WTC11 (cell line): ENCODE measurements at regions not wholly inside any gene's neighbourhood (a gene's known extent, or its start where the extent isn't known, plus 50 kb on each side); places are given as distances from the start of the nearest gene placed in this dataset.

Source experiments
- ATAC-seq: fragments of 200-7000 bp; cut with Tn5 transposase; 2 replicates; pipeline ENCODE4 v1.10.0; 2021; ENCODE audit warnings: mild to moderate bottlenecking, moderate library complexity
- CTCF ChIA-PET: fragments of 300-600 bp; sonication (Branson Sonifier 250); formaldehyde crosslinking; loops from one replicate; lab custom pipeline; 2021; ENCODE audit warnings: antibody characterized with exemption; lab: Charles Lee
- POLR2A ChIA-PET: fragments of 350-600 bp; sonication (Branson Sonifier 250); formaldehyde crosslinking; loops from one replicate; lab custom pipeline; 2021; ENCODE audit warnings: antibody characterized with exemption; lab: Charles Lee
- DNase-seq: peaks from one replicate; pipeline ENCODE4 v3.0.0; 2021; ENCODE audit warnings: low spot score
- H3K27ac Mint-ChIP-seq: 2 replicates; pipeline ENCODE4 v1.8.0; 2021; ENCODE audit warnings: mixed read lengths
- H3K27me3 Mint-ChIP-seq: 2 replicates; pipeline ENCODE4 v1.8.0; 2021; ENCODE audit warnings: low read depth, mild to moderate bottlenecking, moderate library complexity, mixed read lengths
- H3K36me3 Mint-ChIP-seq: 2 replicates; pipeline ENCODE4 v1.8.0; 2021; ENCODE audit warnings: mixed read lengths
- H3K4me1 Mint-ChIP-seq: 2 replicates; pipeline ENCODE4 v1.8.0; 2022; ENCODE audit warnings: mixed read lengths
- H3K4me3 Mint-ChIP-seq: 2 replicates; pipeline ENCODE4 v1.8.0; 2021; ENCODE audit warnings: mild to moderate bottlenecking, moderate library complexity, mixed read lengths
- H3K9me3 Mint-ChIP-seq: 2 replicates; pipeline ENCODE4 v1.8.0; 2021; ENCODE audit warnings: mixed read lengths
- ATF1 ChIP-seq: sonication (generic); formaldehyde crosslinking; IDR thresholded peaks from 2 replicates; pipeline ENCODE4 v1.8.1; 2023; ENCODE audit warnings: mild to moderate bottlenecking, moderate library complexity, missing genetic modification reagents
- ELF4 ChIP-seq: sonication (generic); formaldehyde crosslinking; IDR thresholded peaks from 2 replicates; pipeline ENCODE4 v1.8.1; 2022; ENCODE audit warnings: low read depth, mild to moderate bottlenecking, moderate library complexity, missing genetic modification reagents
- FOXJ3 ChIP-seq: sonication (generic); formaldehyde crosslinking; IDR thresholded peaks from 2 replicates; pipeline ENCODE4 v1.9.0; 2021; ENCODE audit warnings: missing genetic modification reagents, mild to moderate bottlenecking, borderline replicate concordance
- FOXP1 ChIP-seq: sonication (generic); formaldehyde crosslinking; IDR thresholded peaks from 2 replicates; pipeline ENCODE4 v1.8.0; 2022; ENCODE audit warnings: missing genetic modification reagents, mild to moderate bottlenecking, moderate library complexity, borderline replicate concordance
- GABPB1 ChIP-seq: sonication (generic); formaldehyde crosslinking; IDR thresholded peaks from 2 replicates; pipeline ENCODE4 v1.8.1; 2023; ENCODE audit warnings: mild to moderate bottlenecking, missing genetic modification reagents
- GRHL2 ChIP-seq: fragments of 250-450 bp; sonication (Bioruptor Pico); IDR thresholded peaks from 2 replicates; pipeline ENCODE4 v1.8.0; 2022; ENCODE audit warnings: mild to moderate bottlenecking, moderate library complexity; ENCODE audit not compliant: insufficient replicate concordance, severe bottlenecking
- HMGA2 ChIP-seq: fragments of 250-450 bp; sonication (Bioruptor Pico); IDR thresholded peaks from 2 replicates; pipeline ENCODE4 v1.4.0; 2021; ENCODE audit warnings: mild to moderate bottlenecking, moderate library complexity
- NR1H2 ChIP-seq: sonication (generic); formaldehyde crosslinking; IDR thresholded peaks from 2 replicates; pipeline ENCODE4 v1.9.0; 2021; ENCODE audit warnings: mild to moderate bottlenecking, moderate library complexity, missing genetic modification reagents
- SOX15 ChIP-seq: fragments of 250-450 bp; sonication (Bioruptor Pico); IDR thresholded peaks from 2 replicates; pipeline ENCODE4 v1.9.0; 2021; ENCODE audit warnings: mild to moderate bottlenecking
- TEAD4 ChIP-seq: sonication (generic); formaldehyde crosslinking; IDR thresholded peaks from 2 replicates; pipeline ENCODE4 v1.8.0; 2022; ENCODE audit warnings: mild to moderate bottlenecking, missing genetic modification reagents
- ZNF138 ChIP-seq: sonication (generic); formaldehyde crosslinking; conservative IDR thresholded peaks from 2 replicates; pipeline ENCODE4 v1.8.1; 2022; ENCODE audit warnings: mild to moderate bottlenecking, moderate library complexity, missing genetic modification reagents
- ZNF263 ChIP-seq: sonication (generic); formaldehyde crosslinking; IDR thresholded peaks from 2 replicates; pipeline ENCODE4 v1.8.1; 2022; ENCODE audit warnings: low read depth, mild to moderate bottlenecking, moderate library complexity, missing genetic modification reagents
- ZNF396 ChIP-seq: fragments of 250-450 bp; sonication (Bioruptor Pico); IDR thresholded peaks from 2 replicates; pipeline ENCODE4 v1.8.0; 2021; ENCODE audit warnings: mild to moderate bottlenecking, moderate library complexity, borderline replicate concordance
- TF ChIP-seq, protein P1 (sequence below): sonication (generic); formaldehyde crosslinking; IDR thresholded peaks from 2 replicates; pipeline ENCODE4 v1.8.0; 2022; ENCODE audit warnings: mild to moderate bottlenecking, missing genetic modification reagents
- TF ChIP-seq, protein P2 (sequence below): sonication (generic); formaldehyde crosslinking; IDR thresholded peaks from 2 replicates; pipeline ENCODE4 v1.8.1; 2022; ENCODE audit warnings: mild to moderate bottlenecking, missing genetic modification reagents, moderate library complexity, borderline replicate concordance
- TF ChIP-seq, protein P3 (sequence below): sonication (generic); formaldehyde crosslinking; IDR thresholded peaks from 2 replicates; pipeline ENCODE4 v1.8.1; 2023; ENCODE audit warnings: mild to moderate bottlenecking, moderate library complexity, missing genetic modification reagents
- TF ChIP-seq, protein P4 (sequence below): fragments of 250-450 bp; sonication (Bioruptor Pico); IDR thresholded peaks from 2 replicates; pipeline ENCODE4 v1.9.0; 2021; ENCODE audit warnings: mild to moderate bottlenecking, borderline replicate concordance
- TF ChIP-seq, protein P5 (sequence below): sonication (generic); formaldehyde crosslinking; IDR thresholded peaks from 2 replicates; pipeline ENCODE4 v1.8.0; 2022; ENCODE audit warnings: mild to moderate bottlenecking, missing genetic modification reagents
- TF ChIP-seq, protein P6 (sequence below): sonication (generic); formaldehyde crosslinking; IDR thresholded peaks from 2 replicates; pipeline ENCODE4 v1.8.1; 2023; ENCODE audit warnings: mild to moderate bottlenecking, missing genetic modification reagents
- TF ChIP-seq, protein P7 (sequence below): sonication (generic); formaldehyde crosslinking; IDR thresholded peaks from 2 replicates; pipeline ENCODE4 v1.8.0; 2023; ENCODE audit warnings: mild to moderate bottlenecking, missing genetic modification reagents

DNA sequence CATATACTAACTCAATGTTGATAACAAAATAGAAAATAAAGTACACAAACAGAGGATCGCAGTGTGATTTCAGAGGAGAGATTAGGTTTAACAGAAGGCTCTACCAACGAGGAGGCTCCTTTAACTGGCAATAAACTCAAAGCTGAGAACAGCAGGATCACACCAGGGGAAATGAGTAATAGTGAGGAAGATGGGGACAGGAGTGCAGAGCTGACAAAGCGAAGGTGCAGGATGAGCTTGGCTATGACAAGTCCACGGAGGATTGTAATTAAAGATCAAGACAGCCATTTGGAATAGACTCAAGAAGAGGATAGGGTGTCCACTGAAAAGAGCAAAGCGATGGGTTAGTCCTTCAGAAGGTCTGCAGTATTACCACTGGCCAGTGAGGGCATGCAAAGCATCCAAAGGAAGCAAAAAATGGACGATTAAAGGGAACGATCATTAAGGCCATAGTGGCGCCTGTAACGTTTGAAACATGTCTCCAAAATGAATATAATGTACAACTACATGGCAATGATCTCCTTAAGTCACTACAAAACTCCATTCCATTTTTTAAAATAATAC, 85.3 kb downstream of the GRIN2B start:
- H3K27ac Mint-ChIP-seq, result no peak overlapping the region
- no peaks in the 10 kb centered on the region for H3K9me3 Mint-ChIP-seq
- CTCF ChIA-PET, result interaction anchor here (1.1 to 1.6 kb wide), 3 partner anchors 9 to 86 kb away, joined by 3 to 11 read pairs (median 6); no protein-coding TSS in a partner anchor
- H3K4me3 Mint-ChIP-seq, result no peak overlapping the region
- TF ChIP-seq, protein P1, sequence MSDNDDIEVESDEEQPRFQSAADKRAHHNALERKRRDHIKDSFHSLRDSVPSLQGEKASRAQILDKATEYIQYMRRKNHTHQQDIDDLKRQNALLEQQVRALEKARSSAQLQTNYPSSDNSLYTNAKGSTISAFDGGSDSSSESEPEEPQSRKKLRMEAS (CRISPR knock-in tag), result no peak
- TF ChIP-seq ZNF396 (CRISPR knock-in tag), result no peak
- TF ChIP-seq, protein P2, sequence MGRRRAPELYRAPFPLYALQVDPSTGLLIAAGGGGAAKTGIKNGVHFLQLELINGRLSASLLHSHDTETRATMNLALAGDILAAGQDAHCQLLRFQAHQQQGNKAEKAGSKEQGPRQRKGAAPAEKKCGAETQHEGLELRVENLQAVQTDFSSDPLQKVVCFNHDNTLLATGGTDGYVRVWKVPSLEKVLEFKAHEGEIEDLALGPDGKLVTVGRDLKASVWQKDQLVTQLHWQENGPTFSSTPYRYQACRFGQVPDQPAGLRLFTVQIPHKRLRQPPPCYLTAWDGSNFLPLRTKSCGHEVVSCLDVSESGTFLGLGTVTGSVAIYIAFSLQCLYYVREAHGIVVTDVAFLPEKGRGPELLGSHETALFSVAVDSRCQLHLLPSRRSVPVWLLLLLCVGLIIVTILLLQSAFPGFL (CRISPR knock-in tag), result no peak
- no peak for TF ChIP-seq GRHL2 (CRISPR knock-in tag)
- TF ChIP-seq, protein P3, sequence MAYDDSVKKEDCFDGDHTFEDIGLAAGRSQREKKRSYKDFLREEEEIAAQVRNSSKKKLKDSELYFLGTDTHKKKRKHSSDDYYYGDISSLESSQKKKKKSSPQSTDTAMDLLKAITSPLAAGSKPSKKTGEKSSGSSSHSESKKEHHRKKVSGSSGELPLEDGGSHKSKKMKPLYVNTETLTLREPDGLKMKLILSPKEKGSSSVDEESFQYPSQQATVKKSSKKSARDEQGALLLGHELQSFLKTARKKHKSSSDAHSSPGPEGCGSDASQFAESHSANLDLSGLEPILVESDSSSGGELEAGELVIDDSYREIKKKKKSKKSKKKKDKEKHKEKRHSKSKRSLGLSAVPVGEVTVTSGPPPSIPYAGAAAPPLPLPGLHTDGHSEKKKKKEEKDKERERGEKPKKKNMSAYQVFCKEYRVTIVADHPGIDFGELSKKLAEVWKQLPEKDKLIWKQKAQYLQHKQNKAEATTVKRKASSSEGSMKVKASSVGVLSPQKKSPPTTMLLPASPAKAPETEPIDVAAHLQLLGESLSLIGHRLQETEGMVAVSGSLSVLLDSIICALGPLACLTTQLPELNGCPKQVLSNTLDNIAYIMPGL (CRISPR knock-in tag), result no peak
- TF ChIP-seq SOX15 (CRISPR knock-in tag), result no peak
- no peak for TF ChIP-seq ELF4
- TF ChIP-seq NR1H2 (CRISPR knock-in tag), result no peak
- TF ChIP-seq, protein P4, sequence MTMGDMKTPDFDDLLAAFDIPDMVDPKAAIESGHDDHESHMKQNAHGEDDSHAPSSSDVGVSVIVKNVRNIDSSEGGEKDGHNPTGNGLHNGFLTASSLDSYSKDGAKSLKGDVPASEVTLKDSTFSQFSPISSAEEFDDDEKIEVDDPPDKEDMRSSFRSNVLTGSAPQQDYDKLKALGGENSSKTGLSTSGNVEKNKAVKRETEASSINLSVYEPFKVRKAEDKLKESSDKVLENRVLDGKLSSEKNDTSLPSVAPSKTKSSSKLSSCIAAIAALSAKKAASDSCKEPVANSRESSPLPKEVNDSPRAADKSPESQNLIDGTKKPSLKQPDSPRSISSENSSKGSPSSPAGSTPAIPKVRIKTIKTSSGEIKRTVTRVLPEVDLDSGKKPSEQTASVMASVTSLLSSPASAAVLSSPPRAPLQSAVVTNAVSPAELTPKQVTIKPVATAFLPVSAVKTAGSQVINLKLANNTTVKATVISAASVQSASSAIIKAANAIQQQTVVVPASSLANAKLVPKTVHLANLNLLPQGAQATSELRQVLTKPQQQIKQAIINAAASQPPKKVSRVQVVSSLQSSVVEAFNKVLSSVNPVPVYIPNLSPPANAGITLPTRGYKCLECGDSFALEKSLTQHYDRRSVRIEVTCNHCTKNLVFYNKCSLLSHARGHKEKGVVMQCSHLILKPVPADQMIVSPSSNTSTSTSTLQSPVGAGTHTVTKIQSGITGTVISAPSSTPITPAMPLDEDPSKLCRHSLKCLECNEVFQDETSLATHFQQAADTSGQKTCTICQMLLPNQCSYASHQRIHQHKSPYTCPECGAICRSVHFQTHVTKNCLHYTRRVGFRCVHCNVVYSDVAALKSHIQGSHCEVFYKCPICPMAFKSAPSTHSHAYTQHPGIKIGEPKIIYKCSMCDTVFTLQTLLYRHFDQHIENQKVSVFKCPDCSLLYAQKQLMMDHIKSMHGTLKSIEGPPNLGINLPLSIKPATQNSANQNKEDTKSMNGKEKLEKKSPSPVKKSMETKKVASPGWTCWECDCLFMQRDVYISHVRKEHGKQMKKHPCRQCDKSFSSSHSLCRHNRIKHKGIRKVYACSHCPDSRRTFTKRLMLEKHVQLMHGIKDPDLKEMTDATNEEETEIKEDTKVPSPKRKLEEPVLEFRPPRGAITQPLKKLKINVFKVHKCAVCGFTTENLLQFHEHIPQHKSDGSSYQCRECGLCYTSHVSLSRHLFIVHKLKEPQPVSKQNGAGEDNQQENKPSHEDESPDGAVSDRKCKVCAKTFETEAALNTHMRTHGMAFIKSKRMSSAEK (CRISPR knock-in tag), result no peak
- TF ChIP-seq ZNF138 (CRISPR knock-in tag), result no peak
- no peak for TF ChIP-seq GABPB1 (CRISPR knock-in tag)
- TF ChIP-seq, all 79 proteins: peak for 0
- DNase-seq (no peak), ATAC-seq (no peak)
- POLR2A ChIA-PET, result no interaction called here
- Mint-ChIP-seq H3K36me3 (no peaks in the 10 kb centered on the region), H3K4me1 (peaks cover 16% of the 10 kb centered on the region), H3K27me3 (no peaks in the 10 kb centered on the region)

DNA sequence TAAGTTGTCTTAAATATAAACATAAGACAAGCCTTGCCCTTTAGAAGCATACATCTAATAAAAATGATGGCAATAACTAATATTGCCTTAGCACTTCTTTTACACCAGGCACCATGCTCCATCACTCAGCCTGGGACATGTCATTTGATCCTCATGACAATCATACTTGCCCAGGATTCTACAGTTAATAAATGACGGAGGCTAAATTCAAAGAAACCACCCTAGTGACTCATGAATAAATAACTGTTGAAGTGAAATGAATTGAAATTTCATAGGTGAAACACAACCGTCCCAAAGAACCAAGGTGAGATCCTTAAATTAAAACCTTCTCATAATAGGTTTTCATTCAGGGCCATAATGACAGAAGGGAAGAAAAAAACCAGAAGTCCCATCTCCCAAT, 89.5 kb downstream of the GRIN2B start:
- ATAC-seq (no peak), DNase-seq (no peak)
- Mint-ChIP-seq H3K27me3 (no peaks in the 10 kb centered on the region), H3K36me3 (no peaks in the 10 kb centered on the region), H3K4me1 (peaks cover 19% of the 10 kb centered on the region), H3K4me3 (no peak overlapping the region), H3K27ac (no peak overlapping the region), H3K9me3 (no peaks in the 10 kb centered on the region)
- ChIA-PET CTCF (interaction anchor here (1.3 kb wide), 1 partner anchor 14 kb away, joined by 5 read pairs; no protein-coding TSS in a partner anchor), POLR2A (interaction anchor here (0.5 kb wide), 1 partner anchor 16 kb away, joined by 3 read pairs; no protein-coding TSS in a partner anchor)
- TF ChIP-seq FOXJ3 (CRISPR knock-in tag) (no peak), ZNF138 (CRISPR knock-in tag) (no peak), HMGA2 (CRISPR knock-in tag) (no peak), ATF1 (CRISPR knock-in tag) (no peak), FOXP1 (CRISPR knock-in tag) (no peak), GRHL2 (CRISPR knock-in tag) (no peak), TEAD4 (CRISPR knock-in tag) (no peak), ZNF263 (CRISPR knock-in tag) (no peak)
- TF ChIP-seq, protein P5, sequence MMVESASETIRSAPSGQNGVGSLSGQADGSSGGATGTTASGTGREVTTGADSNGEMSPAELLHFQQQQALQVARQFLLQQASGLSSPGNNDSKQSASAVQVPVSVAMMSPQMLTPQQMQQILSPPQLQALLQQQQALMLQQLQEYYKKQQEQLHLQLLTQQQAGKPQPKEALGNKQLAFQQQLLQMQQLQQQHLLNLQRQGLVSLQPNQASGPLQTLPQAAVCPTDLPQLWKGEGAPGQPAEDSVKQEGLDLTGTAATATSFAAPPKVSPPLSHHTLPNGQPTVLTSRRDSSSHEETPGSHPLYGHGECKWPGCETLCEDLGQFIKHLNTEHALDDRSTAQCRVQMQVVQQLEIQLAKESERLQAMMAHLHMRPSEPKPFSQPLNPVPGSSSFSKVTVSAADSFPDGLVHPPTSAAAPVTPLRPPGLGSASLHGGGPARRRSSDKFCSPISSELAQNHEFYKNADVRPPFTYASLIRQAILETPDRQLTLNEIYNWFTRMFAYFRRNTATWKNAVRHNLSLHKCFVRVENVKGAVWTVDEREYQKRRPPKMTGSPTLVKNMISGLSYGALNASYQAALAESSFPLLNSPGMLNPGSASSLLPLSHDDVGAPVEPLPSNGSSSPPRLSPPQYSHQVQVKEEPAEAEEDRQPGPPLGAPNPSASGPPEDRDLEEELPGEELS (CRISPR knock-in tag), result no peak
- TF ChIP-seq, protein P6, sequence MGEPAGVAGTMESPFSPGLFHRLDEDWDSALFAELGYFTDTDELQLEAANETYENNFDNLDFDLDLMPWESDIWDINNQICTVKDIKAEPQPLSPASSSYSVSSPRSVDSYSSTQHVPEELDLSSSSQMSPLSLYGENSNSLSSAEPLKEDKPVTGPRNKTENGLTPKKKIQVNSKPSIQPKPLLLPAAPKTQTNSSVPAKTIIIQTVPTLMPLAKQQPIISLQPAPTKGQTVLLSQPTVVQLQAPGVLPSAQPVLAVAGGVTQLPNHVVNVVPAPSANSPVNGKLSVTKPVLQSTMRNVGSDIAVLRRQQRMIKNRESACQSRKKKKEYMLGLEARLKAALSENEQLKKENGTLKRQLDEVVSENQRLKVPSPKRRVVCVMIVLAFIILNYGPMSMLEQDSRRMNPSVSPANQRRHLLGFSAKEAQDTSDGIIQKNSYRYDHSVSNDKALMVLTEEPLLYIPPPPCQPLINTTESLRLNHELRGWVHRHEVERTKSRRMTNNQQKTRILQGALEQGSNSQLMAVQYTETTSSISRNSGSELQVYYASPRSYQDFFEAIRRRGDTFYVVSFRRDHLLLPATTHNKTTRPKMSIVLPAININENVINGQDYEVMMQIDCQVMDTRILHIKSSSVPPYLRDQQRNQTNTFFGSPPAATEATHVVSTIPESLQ, result no peak
- TF ChIP-seq, protein P7, sequence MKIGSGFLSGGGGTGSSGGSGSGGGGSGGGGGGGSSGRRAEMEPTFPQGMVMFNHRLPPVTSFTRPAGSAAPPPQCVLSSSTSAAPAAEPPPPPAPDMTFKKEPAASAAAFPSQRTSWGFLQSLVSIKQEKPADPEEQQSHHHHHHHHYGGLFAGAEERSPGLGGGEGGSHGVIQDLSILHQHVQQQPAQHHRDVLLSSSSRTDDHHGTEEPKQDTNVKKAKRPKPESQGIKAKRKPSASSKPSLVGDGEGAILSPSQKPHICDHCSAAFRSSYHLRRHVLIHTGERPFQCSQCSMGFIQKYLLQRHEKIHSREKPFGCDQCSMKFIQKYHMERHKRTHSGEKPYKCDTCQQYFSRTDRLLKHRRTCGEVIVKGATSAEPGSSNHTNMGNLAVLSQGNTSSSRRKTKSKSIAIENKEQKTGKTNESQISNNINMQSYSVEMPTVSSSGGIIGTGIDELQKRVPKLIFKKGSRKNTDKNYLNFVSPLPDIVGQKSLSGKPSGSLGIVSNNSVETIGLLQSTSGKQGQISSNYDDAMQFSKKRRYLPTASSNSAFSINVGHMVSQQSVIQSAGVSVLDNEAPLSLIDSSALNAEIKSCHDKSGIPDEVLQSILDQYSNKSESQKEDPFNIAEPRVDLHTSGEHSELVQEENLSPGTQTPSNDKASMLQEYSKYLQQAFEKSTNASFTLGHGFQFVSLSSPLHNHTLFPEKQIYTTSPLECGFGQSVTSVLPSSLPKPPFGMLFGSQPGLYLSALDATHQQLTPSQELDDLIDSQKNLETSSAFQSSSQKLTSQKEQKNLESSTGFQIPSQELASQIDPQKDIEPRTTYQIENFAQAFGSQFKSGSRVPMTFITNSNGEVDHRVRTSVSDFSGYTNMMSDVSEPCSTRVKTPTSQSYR (CRISPR knock-in tag), result no peak
